MV-4-11 (cell line): ENCODE measurements at regions not wholly inside any gene's neighbourhood (a gene's known extent, or its start where the extent isn't known, plus 50 kb on each side); places are given as distances from the start of the nearest gene placed in this dataset.

ENCODE experiments used
- DNase-seq: peaks from one replicate; lab custom pipeline; 2025; lab: John Stamatoyannopoulos, UW

GRCh38 chr11:106216281-106216680 is 138.8 kb downstream of the AASDHPPT start:
- DNase-seq = no peak

DNA sequence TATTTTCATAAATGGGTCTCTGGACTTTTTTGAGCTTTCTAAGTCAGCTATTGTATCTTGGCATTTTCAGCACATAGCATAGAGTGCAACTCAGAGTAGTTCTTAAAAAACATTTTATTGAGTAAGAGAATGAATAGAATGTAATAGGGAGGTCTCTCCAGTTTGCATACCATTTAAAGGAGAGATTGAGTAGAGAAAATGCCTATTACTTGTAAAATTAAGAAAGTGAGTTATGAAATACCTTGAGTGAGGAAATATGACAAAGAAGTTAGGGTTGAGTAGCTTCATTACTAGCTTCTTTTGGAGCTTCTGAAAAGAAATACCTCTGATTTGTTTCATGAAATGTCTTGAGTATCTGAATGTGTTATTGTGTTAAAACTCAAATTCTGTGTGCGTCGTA is 140.0 kb downstream of the AASDHPPT start:
- no peak for DNase-seq

- no peak for DNase-seq
Observed at GRCh38 chr11:106218106-106218505, 140.6 kb downstream of the AASDHPPT start.

GRCh38 chr11:106222626-106223025 is 145.2 kb downstream of the AASDHPPT start:
- no peak for DNase-seq

DNA sequence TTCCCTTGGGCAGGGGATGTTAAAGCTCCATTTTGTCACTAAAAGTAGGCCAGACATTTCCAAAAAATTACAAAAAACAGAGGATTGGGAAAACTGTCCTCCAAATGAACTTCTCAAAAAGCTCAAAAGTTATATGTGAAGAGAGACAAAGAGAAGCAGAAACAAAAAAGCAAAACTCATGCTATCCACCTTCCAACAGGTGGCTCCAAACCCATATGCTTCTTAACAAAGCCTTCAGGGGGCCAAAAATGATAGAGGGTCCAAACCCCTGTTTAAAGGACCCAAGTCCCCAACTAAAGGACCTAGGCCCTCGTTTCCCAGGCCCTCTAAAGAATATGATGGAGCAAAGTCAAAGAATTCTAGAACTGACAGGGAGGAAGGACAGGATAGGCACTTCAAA is 146.7 kb downstream of the AASDHPPT start:
- no peak for DNase-seq

DNA sequence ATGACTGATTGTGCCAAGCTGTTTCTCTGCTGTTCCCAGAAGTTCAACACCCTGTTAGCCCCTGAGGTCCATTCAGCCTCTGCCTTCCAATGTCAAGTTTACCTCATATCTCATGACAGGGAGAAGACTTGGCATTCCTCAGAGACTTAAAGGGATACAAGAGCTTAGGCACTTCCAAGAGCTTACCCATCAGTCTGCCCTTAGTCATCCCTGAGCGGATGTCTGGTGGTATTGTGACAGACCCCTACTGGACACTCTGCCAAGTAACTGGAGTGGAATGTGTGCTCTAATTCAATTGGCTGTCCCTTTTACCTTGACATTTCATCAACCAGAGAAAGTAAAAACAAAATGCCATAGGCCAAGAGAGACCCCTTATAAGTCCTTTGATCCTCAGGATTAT is 151.5 kb downstream of the AASDHPPT start:
- no peak for DNase-seq

GRCh38 chr11:106231591-106231990 is 154.1 kb downstream of the AASDHPPT start:
- DNase-seq = no peak

DNA sequence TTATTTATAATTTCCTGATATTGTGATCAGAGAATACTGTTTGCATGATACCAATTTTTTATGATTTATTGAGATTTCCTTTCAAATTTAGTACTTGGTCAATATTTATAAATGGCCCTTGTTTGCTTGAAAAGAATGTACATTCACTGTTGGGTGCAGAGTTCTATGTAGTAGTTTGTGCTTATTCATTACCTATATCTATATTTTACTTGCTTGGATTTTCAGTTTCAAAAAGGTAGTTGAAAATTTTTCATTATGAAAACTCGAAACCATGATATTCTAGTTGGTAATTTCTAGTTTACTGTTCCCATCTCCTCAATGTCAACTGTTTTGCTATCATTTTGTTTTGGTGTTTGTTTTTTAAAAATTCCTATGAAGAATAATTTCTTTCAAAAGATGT is 155.7 kb downstream of the AASDHPPT start:
- DNase-seq = no peak

DNA sequence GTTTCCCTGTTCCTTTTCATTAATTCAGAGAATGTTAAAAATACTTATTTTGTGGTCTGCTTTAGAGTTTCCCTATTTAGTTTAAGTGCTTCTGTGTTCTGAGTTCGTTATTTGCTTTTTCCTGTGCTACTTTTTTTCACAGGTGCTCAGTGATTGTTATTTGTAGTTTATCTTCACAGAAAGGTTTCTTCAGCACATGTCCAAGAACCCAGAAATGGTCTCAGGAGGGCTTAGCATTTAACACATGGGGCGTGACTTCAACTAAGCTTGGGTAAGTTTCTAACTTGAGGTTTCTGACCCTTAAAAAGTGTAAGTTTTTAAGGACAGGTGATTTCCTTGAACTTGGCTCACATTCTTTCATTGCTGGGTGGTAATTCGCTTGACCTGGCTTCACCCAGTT is 157.3 kb downstream of the AASDHPPT start:
- no peak for DNase-seq

- DNase-seq = no peak
Observed at GRCh38 chr11:106236295-106236694, 158.8 kb downstream of the AASDHPPT start.

DNA sequence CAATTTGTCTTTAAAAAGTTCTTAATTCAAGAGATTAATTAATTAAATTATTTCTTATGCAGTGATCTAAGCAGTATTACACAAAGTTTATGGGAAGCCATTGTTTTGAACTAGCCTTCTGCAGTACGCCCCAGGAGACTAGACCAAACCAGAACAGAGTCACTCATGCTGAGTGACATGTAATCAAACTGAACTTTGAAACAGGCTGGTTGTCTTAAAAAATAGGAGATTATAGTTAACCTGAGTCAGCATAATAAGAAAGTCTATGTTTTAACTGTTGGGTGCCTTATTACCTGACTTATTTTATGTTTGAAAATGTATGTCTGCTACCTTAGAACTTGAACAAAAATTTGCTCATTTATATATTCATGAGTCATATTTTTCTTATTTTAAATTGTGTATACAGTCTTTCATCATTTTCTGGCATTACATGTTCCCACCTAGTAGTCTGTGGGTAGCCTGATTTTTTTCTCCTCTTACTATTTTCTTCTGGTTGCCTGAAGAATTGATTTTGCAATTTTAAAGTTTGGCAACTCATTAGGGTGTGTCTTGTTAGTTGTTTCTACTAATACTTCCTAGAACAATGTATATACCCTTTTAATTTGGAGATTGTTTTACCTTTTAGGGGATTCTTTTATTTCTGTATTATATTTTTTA is 161.4 kb downstream of the AASDHPPT start:
- DNase-seq = no peak

DNA sequence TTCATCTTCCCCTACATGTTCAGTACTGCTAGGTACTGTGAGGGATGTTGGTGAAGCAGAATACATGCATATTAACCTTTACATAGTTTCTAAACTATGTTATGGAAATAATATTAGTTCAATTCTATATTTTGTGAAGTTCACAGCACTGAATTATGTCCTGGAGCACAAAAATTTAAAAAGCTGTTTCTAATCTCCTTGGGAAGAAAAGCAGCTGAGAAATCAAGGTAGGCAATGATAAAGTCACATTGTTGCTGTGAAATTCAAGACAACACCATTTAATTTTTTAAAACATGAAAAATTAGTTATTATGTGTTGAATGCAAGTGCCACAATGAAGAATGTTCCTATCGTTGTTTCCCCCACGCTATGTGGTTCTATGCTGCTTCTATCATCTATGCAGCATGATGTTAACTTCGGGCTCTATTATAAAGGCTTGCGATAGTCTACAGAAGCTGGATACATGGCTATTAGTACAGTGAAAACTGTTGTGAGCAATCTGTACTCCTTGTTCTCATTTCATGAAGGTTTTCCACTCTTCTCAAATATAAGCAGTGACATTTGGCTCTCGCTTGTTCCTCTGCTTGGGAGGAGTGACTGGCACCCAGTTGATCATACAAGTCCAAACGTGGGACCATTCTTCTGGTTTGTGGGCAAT is 164.3 kb downstream of the AASDHPPT start:
- DNase-seq = no peak

- no peak for DNase-seq
Observed at GRCh38 chr11:106242718-106243415, 165.4 kb downstream of the AASDHPPT start.

- DNase-seq = no peak
Observed at GRCh38 chr11:106246495-106246894, 169.0 kb downstream of the AASDHPPT start.

GRCh38 chr11:106249617-106250239 is 172.3 kb downstream of the AASDHPPT start:
- no peak for DNase-seq

GRCh38 chr11:106262852-106263251 is 185.4 kb downstream of the AASDHPPT start:
- no peak for DNase-seq

DNA sequence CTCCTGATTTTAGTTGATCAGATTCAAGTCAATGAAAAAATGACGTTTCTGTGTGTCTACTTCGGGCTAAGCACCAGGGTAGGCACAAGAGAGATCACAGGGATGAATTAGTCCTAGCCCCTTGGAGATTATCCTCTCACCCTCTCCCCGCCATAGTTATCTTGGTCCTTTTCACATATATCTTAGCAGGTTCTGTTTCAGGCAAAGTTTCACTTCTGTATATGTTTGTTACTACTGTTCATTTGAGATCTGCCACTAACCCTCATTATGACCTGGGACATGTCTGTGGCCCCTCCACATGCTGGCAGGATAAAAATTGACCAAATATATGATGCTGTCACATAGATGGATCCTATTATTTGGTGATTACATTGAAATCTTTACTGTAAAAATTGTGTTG is 186.1 kb downstream of the AASDHPPT start:
- no peak for DNase-seq

- no peak for DNase-seq
Observed at GRCh38 chr11:106271086-106271485, 193.6 kb downstream of the AASDHPPT start.

DNA sequence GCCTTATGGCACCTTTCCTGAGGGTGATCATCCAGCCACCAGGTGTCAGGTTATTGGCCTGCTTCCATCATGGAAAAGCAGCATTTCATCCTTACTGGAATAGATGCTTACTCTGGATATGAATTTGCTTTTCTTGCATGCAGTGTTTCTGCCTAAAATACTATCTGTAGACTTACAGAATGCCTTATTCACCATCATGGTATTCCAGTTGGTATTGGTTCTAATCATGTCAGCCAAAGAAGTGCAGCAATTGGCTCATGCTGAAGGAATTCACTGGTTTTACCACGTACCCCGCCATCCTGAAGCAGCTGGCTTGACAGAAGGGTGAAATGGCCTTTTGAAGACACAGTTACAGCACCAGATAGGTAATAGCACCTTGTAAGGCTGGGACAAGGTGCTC is 194.2 kb downstream of the AASDHPPT start:
- no peak for DNase-seq

GRCh38 chr11:106275151-106275550 is 197.7 kb downstream of the AASDHPPT start:
- DNase-seq = no peak

DNA sequence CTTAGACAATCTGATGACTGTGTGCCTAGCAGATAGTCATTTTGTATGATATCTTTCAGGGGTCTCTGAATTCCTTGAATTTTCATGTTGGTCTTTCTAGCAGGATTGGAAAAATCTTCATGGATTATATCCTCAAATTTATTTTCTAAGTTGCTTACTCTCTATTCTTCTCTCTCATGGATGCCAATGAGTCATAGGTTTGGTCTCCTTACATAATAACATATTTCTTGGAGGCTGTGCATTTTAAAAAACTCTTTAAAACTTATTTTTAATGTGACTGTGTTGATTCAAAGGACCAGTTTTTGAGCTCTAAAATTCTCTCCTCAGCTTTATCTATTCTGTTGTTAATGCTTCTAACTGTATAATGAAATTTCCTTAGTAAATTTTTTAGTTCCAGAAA is 198.7 kb downstream of the AASDHPPT start:
- no peak for DNase-seq

DNA sequence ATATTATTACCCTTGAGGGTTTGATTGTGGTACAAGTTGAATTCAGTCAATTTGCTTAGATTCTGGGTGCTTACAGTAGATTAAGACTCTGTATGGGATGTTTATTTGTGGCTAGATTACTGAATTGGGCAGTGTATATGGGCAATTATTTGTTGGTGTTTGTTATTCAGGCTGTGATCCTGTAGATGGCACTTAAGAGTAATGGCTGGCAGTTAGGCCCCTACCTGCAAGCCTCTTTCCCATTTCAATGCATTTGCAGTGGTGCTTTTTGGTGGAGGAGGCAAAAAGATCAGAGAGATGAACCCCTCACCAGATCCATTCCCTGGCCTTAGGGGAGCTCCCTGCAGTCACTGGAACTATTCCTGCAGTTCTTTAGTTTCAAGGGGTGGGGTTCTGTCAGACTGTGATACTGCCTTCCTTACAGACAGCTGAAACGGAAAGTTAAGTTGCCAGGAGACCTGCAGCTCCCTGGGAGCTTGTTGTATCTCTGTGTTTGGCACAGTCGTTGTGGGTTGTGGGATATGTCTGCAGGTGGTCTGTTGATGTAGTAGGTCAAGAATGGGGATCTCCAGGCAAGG is 199.5 kb downstream of the AASDHPPT start:
- DNase-seq = no peak

DNA sequence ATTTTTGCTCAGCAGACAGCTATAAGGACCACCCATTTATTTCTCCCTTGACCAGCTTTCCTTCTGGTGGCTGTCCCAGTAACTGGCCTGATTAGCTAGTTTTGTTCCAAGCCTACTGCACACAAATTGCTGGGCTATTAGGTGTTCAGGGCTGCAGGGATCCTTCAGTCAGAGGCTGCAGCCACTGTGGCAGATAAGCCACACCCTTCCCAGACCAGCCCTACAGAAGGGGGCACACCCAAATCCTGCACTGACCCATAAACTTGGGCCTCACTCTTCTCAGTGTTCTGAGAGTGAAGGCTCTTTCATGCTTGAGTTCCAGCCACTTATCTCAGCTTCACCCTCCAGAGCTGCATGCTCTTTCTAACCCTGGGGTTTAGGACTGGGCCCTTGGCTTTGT is 200.0 kb downstream of the AASDHPPT start:
- DNase-seq = no peak
